ENCODE measurements at regions not wholly inside any gene's neighbourhood (a gene's known extent, or its start where the extent isn't known, plus 50 kb on each side); places are given as distances from the start of the nearest gene placed in this dataset.
"Not testable (repeated sequence)": the region's sequence is repeated elsewhere in the genome, so short reads cannot be mapped to it uniquely, and the experiment has no call there.

DNA sequence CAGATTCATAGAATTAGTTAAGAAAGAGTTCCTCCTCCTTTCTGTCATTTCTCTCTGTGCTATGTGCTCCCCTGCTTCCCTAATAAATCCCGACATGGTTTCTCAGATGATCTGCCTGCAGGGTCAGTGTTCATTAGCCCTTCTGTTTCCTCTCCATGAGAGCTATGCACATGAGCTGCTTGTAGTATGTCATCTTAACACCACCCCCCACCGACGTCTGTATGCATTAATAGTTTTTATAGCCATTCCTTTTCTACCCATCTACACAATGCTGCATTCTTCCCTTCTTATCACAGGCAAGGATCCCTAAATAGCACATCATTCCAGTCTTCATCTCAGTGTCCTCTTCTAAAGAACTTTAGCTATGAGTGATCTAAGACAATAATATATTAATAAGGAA is 809.1 kb downstream of the ANKRD7 start:
- Histone ChIP-seq H3K4me3 (ENCODE audit: low read length) (no peak overlapping the region), H3K27me3 (ENCODE audit: low read length) (no peaks in the 10 kb centered on the region), H3K36me3 (ENCODE audit: insufficient read depth, low read length) (no peaks in the 10 kb centered on the region), H3K79me2 (ENCODE audit: low read length) (no peaks in the 10 kb centered on the region), H3K9me2 (replicated peaks; ENCODE audit: insufficient read depth, low read length) (no peaks in the 10 kb centered on the region), H3K4me1 (ENCODE audit: low read length) (no peaks in the 10 kb centered on the region), H4K20me1 (ENCODE audit: insufficient read depth, low read depth, low read length) (no peaks in the 10 kb centered on the region), H3K27ac (ENCODE audit: low read length) (no peak overlapping the region), H3K9ac (ENCODE audit: low read length) (no peak overlapping the region), H2AFZ (ENCODE audit: low read length) (no peak overlapping the region), H3K4me2 (ENCODE audit: low read depth, low read length, poor library complexity, severe bottlenecking) (no peak overlapping the region), H3K9me3 (ENCODE audit: low read length) (peaks cover 15% of the 10 kb centered on the region)
- DNase-seq, result no peak

DNA sequence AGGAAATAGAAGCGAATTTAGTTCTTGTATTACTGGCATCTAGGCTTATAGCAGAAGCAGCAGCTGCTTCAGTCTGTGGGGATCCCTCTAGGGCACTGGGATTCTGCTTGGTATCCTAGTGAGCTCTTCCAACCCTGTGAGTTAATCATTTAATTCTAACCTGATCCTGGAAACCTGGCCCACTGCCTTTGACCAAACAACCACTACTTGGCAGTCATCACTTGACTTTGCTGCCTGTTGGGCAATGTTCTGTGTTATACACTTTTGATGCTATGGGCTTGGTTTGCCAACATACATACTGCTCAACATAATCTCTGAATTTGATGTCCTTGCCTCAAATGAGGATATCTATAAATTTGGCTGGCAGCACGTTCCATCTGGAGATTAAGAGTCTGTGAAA is 813.4 kb downstream of the ANKRD7 start:
- no peaks in the 10 kb centered on the region for H3K79me2 ChIP-seq (ENCODE audit: low read length)
- H3K36me3 ChIP-seq (ENCODE audit: insufficient read depth, low read length), result no peaks in the 10 kb centered on the region
- H3K4me1 ChIP-seq (ENCODE audit: low read length), result no peaks in the 10 kb centered on the region
- H3K9me2 ChIP-seq (replicated peaks; ENCODE audit: insufficient read depth, low read length), result no peaks in the 10 kb centered on the region
- no peak for DNase-seq
- no peaks in the 10 kb centered on the region for H3K27me3 ChIP-seq (ENCODE audit: low read length)
- H3K4me2 ChIP-seq (ENCODE audit: low read depth, low read length, poor library complexity, severe bottlenecking), result no peak overlapping the region
- H3K4me3 ChIP-seq (ENCODE audit: low read length), result no peak overlapping the region
- no peaks in the 10 kb centered on the region for H4K20me1 ChIP-seq (ENCODE audit: insufficient read depth, low read depth, low read length)
- H3K9ac ChIP-seq (ENCODE audit: low read length), result no peak overlapping the region
- H2AFZ ChIP-seq (ENCODE audit: low read length), result no peak overlapping the region
- H3K9me3 ChIP-seq (ENCODE audit: low read length), result peaks cover 26% of the 10 kb centered on the region
- no peak overlapping the region for H3K27ac ChIP-seq (ENCODE audit: low read length)

DNA sequence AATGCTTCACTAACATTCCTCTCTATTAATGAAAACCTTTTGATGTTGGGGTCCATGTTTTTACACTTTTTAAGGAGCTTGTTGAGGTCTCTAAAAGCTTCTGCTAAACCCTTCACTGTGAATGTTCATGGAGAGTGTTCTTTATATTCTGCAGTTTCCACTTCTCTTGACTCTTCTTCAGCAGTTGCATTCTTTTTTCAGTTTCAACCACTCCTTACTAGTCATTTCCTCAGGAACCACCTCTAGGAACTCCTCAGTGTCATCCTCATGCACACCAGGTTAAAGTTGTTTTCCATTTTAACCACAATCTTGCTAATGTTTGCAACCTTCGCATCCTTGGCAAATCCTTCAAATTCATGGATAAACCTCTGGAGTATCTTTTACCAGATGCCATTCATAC is 821.6 kb downstream of the ANKRD7 start:
- Histone ChIP-seq H3K27me3 (ENCODE audit: low read length) (no peaks in the 10 kb centered on the region), H3K27ac (ENCODE audit: low read length) (no peak overlapping the region), H3K36me3 (ENCODE audit: insufficient read depth, low read length) (no peaks in the 10 kb centered on the region), H3K9ac (ENCODE audit: low read length) (no peak overlapping the region), H2AFZ (ENCODE audit: low read length) (no peak overlapping the region), H3K79me2 (ENCODE audit: low read length) (no peaks in the 10 kb centered on the region), H3K4me2 (ENCODE audit: low read depth, low read length, poor library complexity, severe bottlenecking) (no peak overlapping the region), H3K9me3 (ENCODE audit: low read length) (peaks cover 28% of the 10 kb centered on the region), H4K20me1 (ENCODE audit: insufficient read depth, low read depth, low read length) (no peaks in the 10 kb centered on the region), H3K9me2 (replicated peaks; ENCODE audit: insufficient read depth, low read length) (no peaks in the 10 kb centered on the region), H3K4me1 (ENCODE audit: low read length) (no peaks in the 10 kb centered on the region), H3K4me3 (ENCODE audit: low read length) (no peak overlapping the region)
- no peak for DNase-seq

DNA sequence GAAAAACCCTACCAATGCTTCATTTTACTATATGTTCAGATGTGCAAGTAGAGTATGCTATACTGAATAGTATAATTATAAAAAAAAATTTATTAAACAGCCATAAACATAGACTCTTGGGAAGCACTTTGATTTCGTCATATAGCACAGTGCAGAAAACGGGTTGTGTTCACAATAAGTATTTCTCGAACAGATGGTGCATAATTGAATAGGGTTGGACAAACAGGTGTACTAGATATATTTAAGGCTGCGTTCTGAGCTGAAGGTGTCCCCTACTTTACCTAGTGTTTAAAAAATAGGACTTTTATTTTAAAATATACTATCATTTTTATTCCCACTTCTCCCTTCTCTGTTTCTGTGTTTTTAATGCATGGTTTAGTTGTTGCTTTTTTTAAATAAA is 841.5 kb downstream of the ANKRD7 start:
- H3K27ac ChIP-seq (ENCODE audit: low read length), result no peak overlapping the region
- H3K36me3 ChIP-seq (ENCODE audit: insufficient read depth, low read length), result no peaks in the 10 kb centered on the region
- no peak overlapping the region for H2AFZ ChIP-seq (ENCODE audit: low read length)
- no peak overlapping the region for H3K4me2 ChIP-seq (ENCODE audit: low read depth, low read length, poor library complexity, severe bottlenecking)
- no peak for DNase-seq
- no peaks in the 10 kb centered on the region for H3K27me3 ChIP-seq (ENCODE audit: low read length)
- H4K20me1 ChIP-seq (ENCODE audit: insufficient read depth, low read depth, low read length), result no peaks in the 10 kb centered on the region
- H3K79me2 ChIP-seq (ENCODE audit: low read length), result no peaks in the 10 kb centered on the region
- no peak overlapping the region for H3K4me3 ChIP-seq (ENCODE audit: low read length)
- H3K9me3 ChIP-seq (ENCODE audit: low read length), result peaks cover 21% of the 10 kb centered on the region; the same call in 1 of the 2 replicates
- H3K4me1 ChIP-seq (ENCODE audit: low read length), result no peaks in the 10 kb centered on the region
- no peak overlapping the region for H3K9ac ChIP-seq (ENCODE audit: low read length)
- no peaks in the 10 kb centered on the region for H3K9me2 ChIP-seq (replicated peaks; ENCODE audit: insufficient read depth, low read length)

DNA sequence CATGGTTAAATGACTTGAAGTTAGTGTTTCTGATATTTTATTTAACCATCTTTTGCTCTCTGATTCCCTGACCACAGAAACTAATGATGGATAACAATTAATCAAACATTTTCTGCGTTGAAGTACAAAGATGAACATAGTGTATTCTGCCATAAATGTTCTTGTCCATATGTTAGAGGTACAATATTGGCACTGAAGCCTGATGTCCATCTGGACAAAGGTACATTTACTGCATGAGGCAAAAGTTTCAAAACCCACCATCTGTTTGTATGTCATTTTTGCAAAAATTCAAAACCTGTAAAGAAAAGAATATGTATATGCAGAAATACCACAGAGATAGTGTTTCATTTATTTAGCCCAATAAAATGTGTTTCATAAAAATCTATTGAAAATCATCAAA is 861.5 kb downstream of the ANKRD7 start:
- Histone ChIP-seq H3K27me3 (ENCODE audit: low read length) (no peaks in the 10 kb centered on the region), H4K20me1 (ENCODE audit: insufficient read depth, low read depth, low read length) (no peaks in the 10 kb centered on the region), H3K9me2 (replicated peaks; ENCODE audit: insufficient read depth, low read length) (no peaks in the 10 kb centered on the region), H3K79me2 (ENCODE audit: low read length) (no peaks in the 10 kb centered on the region), H3K9me3 (ENCODE audit: low read length) (peaks cover 15% of the 10 kb centered on the region; the same call in 1 of the 2 replicates), H3K4me3 (ENCODE audit: low read length) (no peak overlapping the region), H3K4me1 (ENCODE audit: low read length) (no peaks in the 10 kb centered on the region), H3K9ac (ENCODE audit: low read length) (no peak overlapping the region), H3K36me3 (ENCODE audit: insufficient read depth, low read length) (no peaks in the 10 kb centered on the region), H3K27ac (ENCODE audit: low read length) (no peak overlapping the region), H2AFZ (ENCODE audit: low read length) (no peak overlapping the region), H3K4me2 (ENCODE audit: low read depth, low read length, poor library complexity, severe bottlenecking) (no peak overlapping the region)
- DNase-seq, result no peak

DNA sequence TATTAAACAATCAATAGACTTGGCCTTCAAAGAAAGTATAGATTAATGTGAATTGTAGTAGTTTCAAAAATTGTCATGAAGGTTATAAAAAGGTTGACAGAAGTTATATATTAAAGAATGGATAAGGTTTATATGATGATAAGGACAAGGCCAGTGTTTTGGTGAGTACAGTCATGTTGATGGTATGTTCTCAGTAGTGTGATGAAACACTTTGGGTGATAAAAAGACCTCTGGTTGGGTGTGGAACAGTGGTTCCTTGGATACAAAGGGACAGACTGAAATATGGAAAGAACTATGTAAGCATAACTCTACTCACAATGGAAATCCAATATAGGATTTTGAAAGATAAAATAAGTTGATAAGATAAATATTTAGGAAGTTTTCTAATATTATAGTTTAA is 866.3 kb downstream of the ANKRD7 start:
- no peaks in the 10 kb centered on the region for H4K20me1 ChIP-seq (ENCODE audit: insufficient read depth, low read depth, low read length)
- H3K4me3 ChIP-seq (ENCODE audit: low read length), result no peak overlapping the region
- no peak overlapping the region for H3K27ac ChIP-seq (ENCODE audit: low read length)
- no peaks in the 10 kb centered on the region for H3K27me3 ChIP-seq (ENCODE audit: low read length)
- H3K4me2 ChIP-seq (ENCODE audit: low read depth, low read length, poor library complexity, severe bottlenecking), result no peak overlapping the region
- no peaks in the 10 kb centered on the region for H3K9me2 ChIP-seq (replicated peaks; ENCODE audit: insufficient read depth, low read length)
- H3K9me3 ChIP-seq (ENCODE audit: low read length), result peaks cover 21% of the 10 kb centered on the region
- no peak for DNase-seq
- no peaks in the 10 kb centered on the region for H3K4me1 ChIP-seq (ENCODE audit: low read length)
- no peaks in the 10 kb centered on the region for H3K79me2 ChIP-seq (ENCODE audit: low read length)
- H3K36me3 ChIP-seq (ENCODE audit: insufficient read depth, low read length), result no peaks in the 10 kb centered on the region
- no peak overlapping the region for H3K9ac ChIP-seq (ENCODE audit: low read length)
- H2AFZ ChIP-seq (ENCODE audit: low read length), result no peak overlapping the region

DNA sequence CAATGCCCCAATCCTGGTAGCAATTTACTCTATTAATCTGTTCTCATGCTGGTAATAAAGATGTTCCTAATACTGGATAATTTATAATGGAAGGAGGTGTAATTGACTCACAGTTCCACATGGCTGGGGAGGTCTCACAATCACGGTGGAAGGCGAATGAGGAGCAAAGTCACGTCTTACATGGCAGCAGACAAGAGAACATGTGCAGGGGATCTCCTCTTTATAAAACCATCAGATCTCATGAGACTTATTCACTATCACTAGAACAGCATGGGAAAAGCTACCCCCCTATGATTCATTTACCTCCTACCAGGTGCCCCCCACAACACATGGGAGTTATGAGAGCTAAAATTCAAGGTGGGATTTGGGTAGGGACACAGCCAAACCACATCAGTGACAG is 872.2 kb downstream of the ANKRD7 start:
- DNase-seq, result no peak
- no peaks in the 10 kb centered on the region for H3K27me3 ChIP-seq (ENCODE audit: low read length)

DNA sequence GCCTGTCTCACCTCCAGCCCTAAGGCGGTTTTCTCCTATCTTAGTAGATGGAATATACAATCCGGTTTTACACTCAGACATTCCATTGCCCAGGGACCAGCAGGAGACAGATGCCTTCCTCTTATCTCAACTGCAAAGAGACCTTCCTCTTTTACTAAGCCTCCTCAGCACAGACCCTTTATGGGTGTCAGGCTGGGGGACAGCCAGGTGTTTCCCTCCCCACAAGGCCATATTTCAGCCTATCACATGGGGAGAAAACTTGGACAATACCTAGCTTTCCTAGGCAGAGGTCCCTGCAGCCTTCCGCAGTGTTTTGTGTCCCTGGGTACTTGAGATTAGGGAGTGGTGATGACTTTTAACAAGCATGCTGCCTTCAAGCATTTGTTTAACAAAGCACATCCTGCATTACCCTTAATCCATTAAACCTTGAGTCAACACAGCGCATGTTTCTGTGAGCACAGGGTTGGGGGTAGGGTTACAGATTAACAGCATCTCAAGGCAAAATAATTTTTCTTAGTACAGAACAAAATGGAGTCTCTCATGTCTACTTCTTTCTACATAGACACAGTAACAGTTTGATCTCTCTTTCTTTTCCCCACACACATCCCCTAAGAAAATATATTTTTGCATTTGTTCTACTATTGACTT is 876.2 kb downstream of the ANKRD7 start:
- H3K36me3 ChIP-seq (ENCODE audit: insufficient read depth, low read length); H3K4me2 ChIP-seq (ENCODE audit: low read depth, low read length, poor library complexity, severe bottlenecking); H3K27ac ChIP-seq (ENCODE audit: low read length); H3K27me3 ChIP-seq (ENCODE audit: low read length); H4K20me1 ChIP-seq (ENCODE audit: insufficient read depth, low read depth, low read length); DNase-seq; H3K9me2 ChIP-seq (replicated peaks; ENCODE audit: insufficient read depth, low read length); H3K9ac ChIP-seq (ENCODE audit: low read length); H3K4me3 ChIP-seq (ENCODE audit: low read length); H2AFZ ChIP-seq (ENCODE audit: low read length); H3K4me1 ChIP-seq (ENCODE audit: low read length); H3K79me2 ChIP-seq (ENCODE audit: low read length): not testable (repeated sequence)
- peaks cover 46% of the 10 kb centered on the region for H3K9me3 ChIP-seq (ENCODE audit: low read length)

More for the DNA sequence above, 872.2 kb downstream of the ANKRD7 start:
- Histone ChIP-seq H3K4me1 (ENCODE audit: low read length) (no peaks in the 10 kb centered on the region), H3K9me3 (ENCODE audit: low read length) (peaks cover 32% of the 10 kb centered on the region), H3K36me3 (ENCODE audit: insufficient read depth, low read length) (no peaks in the 10 kb centered on the region), H3K4me2 (ENCODE audit: low read depth, low read length, poor library complexity, severe bottlenecking) (no peak overlapping the region), H3K79me2 (ENCODE audit: low read length) (no peaks in the 10 kb centered on the region), H3K9me2 (replicated peaks; ENCODE audit: insufficient read depth, low read length) (no peaks in the 10 kb centered on the region), H2AFZ (ENCODE audit: low read length) (no peak overlapping the region), H3K9ac (ENCODE audit: low read length) (no peak overlapping the region), H3K27ac (ENCODE audit: low read length) (no peak overlapping the region), H4K20me1 (ENCODE audit: insufficient read depth, low read depth, low read length) (no peaks in the 10 kb centered on the region), H3K4me3 (ENCODE audit: low read length) (no peak overlapping the region)

DNA sequence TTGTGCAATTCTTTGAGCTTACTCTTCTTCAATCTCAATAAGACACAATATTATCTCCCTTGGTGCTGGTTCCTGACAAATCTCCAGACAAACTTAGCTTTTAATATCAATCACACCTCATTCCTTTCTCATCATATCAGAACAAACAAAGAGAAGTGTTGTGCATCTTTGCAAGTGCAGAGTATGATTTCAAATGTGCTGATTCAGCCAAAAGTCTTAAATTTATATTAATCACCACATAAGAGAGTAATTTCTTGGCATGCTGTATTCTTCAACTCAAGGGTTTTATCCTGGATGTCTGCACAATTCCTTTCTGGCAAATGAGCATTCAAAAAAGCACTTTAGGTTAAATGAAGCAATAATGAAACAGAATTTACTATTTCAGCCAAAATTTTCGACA is 877.8 kb downstream of the ANKRD7 start:
- no peak overlapping the region for H3K9ac ChIP-seq (ENCODE audit: low read length)
- no peak overlapping the region for H2AFZ ChIP-seq (ENCODE audit: low read length)
- DNase-seq, result no peak
- peaks cover 48% of the 10 kb centered on the region for H3K9me3 ChIP-seq (ENCODE audit: low read length)
- H3K27me3 ChIP-seq (ENCODE audit: low read length), result no peaks in the 10 kb centered on the region
- H3K79me2 ChIP-seq (ENCODE audit: low read length), result no peaks in the 10 kb centered on the region
- no peak overlapping the region for H3K27ac ChIP-seq (ENCODE audit: low read length)
- no peaks in the 10 kb centered on the region for H4K20me1 ChIP-seq (ENCODE audit: insufficient read depth, low read depth, low read length)
- H3K9me2 ChIP-seq (replicated peaks; ENCODE audit: insufficient read depth, low read length), result no peaks in the 10 kb centered on the region
- no peaks in the 10 kb centered on the region for H3K4me1 ChIP-seq (ENCODE audit: low read length)
- no peak overlapping the region for H3K4me3 ChIP-seq (ENCODE audit: low read length)
- H3K4me2 ChIP-seq (ENCODE audit: low read depth, low read length, poor library complexity, severe bottlenecking), result no peak overlapping the region
- H3K36me3 ChIP-seq (ENCODE audit: insufficient read depth, low read length), result no peaks in the 10 kb centered on the region
